ENCODE measurements at regions not wholly inside any gene's neighbourhood (a gene's known extent, or its start where the extent isn't known, plus 50 kb on each side); places are given as distances from the start of the nearest gene placed in this dataset.

DNA sequence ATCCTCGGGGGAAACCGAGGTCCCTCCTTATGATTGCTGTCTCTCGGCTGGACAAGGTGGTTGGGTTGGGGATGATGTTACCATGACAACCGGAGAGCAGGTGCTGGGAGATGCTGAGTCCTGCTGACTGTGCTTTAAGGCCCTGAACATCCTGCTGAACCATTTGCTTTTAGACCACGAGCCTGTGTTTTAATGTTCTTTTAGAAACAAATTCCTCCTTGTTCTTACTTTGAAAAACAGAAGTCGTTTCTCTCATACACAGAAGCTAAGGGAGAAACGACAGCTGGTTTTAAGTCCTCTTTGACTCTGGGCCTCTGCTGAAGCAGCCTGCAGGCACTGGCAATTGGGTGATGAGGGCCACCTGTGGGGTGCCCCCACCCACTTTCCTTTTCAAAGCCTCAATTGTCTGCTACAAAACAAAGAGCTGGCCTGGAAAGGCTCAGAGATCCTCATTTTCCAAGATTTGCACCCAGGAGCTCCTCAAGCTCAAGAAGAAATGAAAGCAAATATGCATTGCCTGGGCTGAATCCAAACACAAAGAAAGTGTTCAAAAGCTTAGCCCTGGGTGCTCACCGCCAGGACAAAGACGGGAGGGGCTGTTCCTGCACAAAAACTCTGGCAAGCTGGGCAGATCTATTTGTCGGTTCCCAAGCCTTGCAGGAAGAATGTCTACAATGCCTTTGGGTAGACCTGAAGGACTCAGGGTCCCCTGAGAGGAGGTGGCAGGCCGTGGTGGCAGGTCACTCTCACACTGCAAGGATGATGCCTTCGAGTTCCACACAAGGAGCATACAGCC, 90.0 kb upstream of the CLMN start:
- no peak for DNase-seq

DNA sequence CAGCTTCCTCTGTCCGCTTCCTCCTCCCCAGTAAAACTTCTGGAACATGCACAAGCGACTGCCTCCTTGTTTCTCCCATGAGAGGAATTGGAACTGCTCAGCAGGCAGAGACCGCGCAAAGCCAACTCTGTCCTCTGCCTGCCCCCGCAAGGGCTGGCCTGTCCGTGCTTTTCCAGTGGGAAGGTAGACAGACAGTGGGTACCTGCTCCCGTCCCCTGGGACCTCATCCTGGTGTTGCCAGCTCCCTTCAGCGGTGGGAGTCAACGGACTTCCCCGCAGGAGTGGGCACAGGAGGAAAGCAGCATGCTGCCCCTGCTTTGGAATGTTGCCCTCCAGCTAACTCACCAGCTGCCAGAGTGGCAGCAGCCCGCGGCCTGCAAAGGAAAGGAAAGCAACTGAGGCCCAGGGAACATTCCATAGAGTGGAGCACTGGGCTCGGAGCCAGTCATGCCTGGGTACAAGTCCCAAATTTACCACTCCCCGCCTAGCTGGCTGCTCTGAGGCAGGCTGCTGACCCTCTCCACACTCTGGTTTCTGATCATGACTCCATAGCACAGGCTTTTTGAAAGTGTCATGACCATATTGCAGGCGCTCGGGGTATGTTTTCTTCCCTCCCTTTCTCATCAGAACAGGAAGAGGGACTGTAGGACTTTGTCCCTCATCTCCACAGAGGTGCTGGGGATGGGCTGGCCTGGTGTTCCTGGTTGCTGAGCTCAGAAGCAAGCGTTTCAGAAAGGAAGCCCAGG, 89.2 kb upstream of the CLMN start:
- DNase-seq: no peak

DNA sequence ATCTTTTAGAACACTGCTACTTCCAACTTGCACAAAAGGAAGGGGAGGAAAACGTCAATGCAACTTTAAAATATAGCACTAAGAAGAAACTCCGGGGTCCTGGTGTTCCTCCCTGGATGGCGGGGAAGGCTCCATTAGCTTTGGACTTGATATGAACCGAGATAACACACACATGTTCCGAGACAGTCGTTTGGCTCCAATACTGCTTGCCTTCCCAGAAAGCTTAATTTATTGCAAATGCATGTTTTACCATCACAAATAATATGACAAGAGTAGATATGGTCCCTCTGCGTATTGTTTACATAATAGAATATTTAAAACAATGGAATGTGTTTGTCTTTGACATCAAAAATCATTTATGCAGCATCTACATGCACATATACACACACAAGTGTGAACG, 87.6 kb upstream of the CLMN start:
- DNase-seq: no peak

DNA sequence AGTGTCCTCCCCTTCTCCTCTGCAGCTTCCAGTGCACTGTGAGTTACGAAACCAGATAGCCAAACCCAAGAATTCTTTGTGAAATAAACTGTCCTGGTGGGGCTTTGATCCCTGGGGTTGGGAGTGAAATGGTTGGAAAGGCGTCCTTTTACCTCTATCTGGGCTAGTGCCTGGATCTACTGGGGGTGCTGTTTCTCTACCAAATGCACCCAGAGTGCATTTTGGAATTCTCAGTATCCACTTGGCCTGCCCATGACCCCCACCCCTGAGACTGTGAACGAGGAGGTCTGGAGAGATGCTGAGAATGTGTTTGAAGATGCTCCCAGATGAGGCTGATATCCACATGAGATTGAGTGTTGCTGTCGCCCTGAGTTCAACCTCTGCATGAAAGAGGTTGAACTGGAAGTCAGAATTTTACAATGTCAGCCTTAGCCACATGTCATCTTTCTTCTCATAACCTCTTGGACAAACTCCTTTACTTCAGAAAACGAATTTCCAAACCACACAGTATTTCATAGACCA, 87.1 kb upstream of the CLMN start:
- DNase-seq: no peak

DNA sequence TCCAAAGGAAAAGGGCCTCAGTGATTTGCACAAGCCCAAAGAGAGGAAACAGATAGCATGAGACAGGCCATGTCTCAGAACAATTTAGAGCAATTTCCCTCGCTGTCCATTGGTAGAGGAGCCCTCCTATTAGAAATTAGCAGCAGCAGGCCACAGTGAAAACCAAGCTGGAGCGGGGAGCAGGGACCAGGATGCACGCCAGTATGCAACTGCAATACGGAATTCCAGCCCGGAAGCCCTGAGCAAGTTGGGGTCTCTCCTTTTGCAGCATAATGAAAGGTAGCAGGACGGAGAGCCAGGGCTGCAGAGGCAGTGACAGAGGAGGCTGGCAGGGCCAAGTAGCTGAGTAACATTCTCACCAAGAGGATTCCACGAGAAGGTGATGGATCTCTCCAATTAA, 84.9 kb upstream of the CLMN start:
- no peak for DNase-seq

DNA sequence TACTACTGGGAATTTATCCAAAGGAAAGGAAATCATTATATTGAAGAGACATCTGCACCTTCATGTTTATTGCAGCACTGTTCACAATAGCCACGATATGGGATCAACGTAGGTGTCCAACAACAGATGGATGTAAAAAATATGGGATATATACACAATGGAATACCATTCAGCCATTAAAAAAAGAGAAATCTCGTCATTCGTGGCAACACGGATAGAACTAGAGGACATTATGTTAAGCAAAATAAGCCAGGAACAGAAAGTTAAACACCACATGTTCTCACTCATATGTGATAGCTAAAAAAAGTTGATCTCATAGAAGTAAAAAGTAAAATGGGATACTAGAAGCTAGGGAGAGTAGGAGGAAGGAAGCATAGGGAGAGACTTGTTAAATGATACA, 82.9 kb upstream of the CLMN start:
- DNase-seq: no peak

DNA sequence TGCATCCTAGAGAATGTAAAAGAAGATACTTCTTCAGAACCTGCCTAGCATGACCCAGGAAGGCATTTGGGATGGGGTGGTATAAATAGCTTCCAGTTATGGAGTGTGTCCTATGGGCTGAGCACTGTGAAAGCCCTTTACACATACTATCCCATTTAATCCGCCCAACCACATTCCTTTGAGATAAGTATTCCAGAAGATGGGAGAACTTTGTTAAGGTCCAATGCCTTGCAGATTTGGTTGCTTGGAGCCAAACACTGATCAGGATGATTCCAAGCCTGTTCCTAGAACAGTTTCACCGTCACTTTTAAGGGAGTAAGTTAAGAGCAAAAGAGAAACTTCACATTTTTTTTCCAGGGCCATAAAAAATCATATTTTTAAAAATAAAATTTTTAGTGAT, 82.5 kb upstream of the CLMN start:
- no peak for DNase-seq

DNA sequence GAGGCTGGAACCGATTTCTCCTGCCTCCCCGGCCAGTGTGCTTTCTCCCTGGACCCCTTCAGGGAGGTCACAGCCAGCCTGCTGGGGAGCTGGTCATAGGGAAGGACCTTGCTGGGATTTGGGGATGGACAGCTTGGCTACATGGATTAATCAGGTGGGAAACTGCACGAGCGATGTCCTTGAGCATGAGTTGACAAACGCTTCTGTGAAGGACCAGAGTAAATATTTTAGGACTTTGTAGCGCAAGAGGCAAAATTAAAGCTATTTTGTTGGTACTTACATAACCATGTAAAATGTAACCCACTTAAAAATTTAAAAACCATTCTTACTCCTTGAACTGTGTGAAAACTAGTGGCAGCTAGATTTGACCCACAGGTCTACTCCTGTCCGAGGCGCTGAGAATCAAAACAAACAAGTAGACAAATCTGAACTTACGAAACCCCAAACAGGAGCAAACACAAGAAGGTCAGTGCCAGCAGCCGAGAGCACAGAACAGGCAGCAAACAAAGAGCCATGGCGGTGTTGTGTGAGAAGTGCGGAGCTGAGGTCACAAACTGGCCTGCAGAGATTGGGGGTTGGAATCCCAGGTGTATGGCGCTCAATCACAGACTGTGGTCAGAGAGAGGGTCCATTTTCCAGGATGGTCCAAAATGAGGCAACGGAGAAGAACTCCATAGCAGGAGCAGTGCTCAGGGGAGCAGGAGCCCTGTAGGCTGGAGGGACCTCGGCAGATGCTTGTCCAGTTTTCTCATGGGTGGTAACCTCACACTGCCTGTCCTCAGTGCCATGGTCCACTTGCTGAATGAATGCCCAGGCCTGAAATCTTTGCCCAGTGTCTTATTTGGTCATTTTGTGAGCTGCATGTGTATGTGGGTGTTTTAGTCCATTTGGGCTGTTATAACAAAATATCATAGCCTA, 79.2 kb upstream of the CLMN start:
- no peak for DNase-seq

DNA sequence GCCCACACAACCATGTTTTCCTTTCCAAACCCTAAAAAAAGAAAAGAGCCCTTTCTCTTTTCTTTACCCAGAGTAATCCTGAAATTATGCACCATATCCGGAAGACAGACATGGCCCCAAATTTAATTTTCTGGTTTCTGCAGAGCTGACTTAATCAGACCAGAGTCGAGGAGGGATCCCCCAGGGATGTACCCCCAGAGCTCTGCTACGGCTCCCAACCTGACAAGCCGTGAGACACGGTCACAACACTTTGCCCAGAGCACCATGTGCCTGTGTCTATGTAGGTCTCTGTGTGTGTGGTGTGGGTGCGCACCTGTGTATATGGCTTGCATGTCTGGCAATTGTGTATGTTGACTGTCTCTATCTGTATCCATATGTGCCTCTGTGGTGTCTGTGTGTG, 77.6 kb upstream of the CLMN start:
- DNase-seq: no peak

DNA sequence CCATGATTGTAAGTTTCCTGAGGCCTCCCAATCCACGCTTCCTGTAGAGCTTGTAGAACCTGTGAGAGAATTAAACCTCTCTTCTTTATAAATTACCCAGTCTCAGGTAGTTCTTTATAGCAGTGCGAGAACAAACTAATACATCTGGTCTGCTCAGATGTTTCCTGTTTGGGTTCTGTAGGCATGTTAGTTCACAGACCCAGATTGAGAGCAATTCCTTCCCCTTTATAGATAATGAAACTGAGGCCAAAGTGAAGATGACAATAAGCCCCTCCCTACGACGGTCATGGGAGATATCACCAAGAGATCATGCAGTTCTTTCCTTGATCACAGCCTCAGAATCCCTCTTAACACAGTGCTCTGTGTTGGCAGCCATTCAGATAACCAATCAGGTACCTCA, 76.5 kb upstream of the CLMN start:
- no peak for DNase-seq

DNA sequence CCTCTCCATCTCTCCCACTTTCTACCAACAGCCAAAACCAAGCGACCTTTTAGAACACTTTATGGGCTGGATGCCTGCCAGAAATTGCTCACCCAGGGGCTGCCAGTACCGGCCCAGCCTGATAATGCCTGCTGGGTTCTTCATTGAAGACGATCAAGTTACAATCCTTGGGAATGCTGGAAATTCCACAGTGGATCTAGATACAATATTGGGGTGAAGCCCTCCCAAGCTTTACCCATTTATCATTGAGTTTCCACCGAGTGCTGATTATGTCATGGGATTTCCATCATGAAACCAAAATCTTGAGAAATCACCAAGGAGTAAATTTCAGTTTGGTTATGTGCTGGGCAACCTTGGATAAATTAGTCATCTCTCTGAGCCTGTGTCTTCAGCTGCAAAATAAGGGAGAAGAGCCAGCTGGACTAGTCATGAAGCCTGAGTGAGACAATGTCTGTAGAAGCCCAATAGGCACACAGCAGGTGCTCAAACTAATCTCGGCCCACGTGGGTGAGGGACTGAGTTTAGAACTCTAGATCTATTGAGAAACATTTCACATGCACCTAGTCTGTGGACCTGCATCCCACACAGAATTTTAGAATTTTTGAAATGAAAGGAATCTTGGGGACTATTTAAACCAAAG, 75.5 kb upstream of the CLMN start:
- no peak for DNase-seq

DNA sequence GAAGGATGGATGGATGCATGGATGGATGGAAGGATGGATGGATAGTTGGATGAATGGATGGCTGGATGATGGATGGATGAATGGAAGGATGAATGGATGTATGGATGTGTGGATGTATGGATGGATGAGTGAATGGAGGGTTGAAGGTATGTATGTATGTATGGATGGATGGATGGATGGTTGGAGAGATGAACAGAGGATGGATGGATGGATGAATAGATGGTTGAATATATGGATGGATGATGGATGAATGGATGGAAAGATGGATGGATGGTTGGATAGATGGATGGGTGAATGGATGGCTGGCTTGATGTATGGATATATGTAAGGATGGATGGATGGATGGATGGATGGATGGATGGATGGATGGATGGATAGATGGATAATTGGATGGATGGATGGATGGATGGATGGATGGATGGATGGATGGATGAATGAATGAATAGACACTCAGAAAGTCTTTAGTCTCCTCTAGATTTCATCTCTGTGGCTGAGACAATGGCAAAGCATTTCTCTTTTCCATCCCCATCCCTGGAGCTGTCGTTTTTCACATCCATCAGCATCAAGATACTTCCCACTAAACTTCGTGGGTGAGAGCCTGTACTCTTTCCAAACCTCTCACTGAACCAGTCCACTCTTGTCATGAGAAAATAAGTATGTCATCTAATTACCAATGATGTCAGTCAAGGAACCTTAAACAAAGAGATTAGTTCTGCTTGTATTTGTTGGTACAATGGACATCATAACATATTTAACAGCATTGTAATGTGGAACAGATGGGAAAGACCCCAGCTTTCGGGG, 74.8 kb upstream of the CLMN start:
- DNase-seq: no peak

DNA sequence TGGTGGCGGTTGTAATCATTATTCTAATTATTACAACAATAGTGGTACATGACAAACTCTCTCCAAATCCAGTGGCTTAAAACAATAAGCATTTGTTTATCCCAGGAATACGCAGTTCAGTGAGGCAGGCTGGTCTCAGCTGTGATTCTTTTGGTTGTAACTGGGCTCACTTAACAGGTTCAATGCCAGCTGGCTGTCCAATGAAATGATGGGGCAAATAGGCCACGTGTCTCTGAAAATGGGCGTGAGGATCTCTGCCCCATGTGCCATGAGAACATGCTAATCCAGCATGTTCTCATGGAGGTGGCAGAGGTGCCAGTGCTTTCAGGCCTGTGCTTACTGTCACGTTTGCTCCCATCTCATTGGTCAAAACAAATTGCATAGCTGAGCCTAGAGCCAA, 73.1 kb upstream of the CLMN start:
- no peak for DNase-seq

DNA sequence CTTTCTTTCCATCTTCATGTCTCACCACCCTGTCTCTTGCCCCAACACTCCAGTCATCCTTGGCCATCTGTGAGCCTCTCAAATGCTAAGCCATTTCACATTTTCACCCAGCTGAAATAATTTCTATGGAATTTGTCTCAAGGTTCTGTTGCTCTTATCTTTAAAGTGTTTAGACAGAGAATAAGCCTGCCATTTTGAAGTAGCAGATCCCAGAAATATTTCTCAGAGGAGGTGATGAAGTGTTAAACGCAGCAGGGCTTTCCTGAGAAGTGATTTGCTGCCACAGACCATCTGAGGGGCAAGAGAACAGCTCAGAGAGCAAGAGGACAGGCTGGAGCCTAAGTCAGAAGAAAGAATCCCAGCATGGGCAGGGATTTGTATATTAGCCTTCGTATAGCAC, 71.6 kb upstream of the CLMN start:
- no peak for DNase-seq

DNA sequence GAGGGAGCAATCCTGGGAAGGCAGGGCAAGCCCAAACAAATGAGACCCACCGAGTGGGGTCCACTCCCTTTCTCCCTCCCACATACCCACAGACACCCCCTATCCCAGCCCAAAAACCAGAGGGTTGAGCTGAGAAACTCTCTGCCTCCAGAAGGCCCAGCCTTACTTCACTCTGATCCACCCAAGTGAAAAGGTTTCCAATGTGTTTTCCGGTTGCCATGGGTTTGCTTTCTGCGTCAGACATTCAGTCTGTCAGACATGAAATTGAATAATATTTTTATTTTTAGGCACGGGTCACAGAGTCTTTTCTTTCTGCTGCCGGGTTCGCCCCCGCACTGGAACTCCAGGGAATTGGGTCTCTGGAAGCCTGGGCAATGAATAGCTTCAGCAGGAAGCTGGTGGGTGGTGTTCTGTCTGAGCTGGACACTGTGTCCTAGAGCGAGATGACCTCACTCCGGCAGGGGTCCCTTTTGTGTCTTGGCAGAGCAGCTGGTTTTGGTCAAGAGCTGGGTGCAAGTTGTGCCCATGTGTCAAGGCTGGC, 69.8 kb upstream of the CLMN start:
- DNase-seq: no peak

DNA sequence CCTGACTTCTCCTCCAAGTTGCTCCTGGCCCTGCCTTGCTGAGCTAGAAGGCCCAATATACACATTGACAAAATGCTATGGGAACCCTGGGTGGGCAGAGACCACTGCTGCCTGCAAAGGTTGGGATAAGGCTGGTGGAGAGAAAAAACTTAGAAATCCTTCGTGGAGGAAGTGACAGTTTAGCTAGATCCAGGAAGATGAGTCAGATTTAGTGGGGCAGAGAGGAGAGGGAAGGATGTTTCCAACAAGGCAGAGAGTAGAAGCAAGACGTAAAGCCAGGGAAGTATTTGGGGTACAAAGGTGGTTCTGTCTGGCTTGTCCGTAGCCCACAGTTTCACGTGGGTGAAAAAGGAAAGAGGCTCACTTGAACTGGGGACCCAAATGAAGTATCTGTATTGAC, 69.0 kb upstream of the CLMN start:
- DNase-seq: no peak

DNA sequence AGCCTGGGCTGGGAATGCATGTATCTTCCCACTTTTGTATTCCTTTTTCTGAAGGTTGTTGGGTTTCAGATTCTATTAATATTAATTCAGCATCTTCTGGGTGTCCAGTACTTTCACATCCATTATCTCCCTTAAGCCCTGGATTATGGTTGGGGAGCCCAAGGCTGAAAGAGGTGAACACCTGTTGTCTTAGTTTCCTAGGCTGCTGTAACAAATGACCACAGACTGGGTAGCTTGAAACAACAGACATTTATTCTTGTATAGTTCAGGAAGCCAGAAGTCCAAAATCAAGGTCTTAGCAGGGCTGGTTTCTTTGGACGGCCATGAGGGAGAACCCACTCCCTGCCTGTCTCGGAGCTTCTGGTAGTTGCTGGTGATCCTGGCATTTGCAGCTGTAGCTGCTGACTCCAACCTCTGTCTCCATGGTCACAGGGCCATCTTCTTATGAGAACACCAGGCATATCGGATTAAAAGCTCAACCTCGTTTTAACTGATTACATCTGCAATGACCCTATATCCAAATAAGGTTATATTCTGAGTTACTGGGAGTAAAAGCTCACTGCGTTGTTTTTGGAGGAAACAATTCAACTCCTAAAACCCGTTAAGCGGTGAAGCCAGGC, 68.2 kb upstream of the CLMN start:
- no peak for DNase-seq

DNA sequence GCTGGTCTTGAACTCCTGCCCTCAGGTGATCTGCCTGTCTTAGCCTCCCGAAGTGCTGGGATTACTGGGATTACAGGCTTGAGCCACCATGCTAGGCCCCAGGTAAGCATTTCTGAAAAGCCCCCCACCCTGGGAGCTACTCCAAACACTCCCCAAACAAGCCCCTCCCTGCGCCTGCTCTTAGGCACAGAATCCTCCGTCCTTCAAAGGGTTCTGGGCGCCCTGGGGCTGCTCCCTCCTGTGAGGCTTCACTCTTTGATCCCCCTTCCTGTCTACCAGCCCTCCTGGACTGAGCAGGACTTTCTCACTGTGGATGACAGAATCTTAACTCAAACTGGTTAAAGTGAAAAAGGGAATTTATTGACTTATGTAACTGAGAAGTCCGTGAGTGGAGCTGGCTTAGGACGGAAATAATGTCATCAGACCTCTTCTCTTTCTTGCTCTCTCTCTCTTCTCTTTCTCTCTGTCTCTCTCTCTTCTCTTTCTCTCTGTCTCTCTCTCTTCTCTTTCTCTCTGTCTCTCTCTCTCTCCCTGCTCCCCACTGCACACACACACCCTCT, 66.9 kb upstream of the CLMN start:
- no peak for DNase-seq

DNA sequence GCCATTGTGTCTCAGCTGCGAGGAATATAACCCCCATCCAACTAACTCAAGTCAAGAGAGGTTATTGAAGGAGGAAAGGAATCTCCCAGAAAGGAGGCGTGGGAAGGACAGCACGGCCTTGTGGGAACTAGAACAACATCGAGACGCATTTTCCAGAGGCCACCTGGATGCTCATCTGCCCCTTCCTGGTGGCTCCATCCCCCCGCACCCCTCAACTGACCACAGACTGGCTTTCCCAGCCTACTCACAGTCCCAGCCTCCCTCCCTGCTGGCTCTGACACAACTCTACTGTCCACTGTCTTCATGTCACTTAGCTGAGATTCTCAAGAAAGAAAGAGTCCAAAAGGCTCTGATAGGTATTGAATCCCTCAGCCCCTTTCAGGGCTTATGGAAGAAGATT, 66.0 kb upstream of the CLMN start:
- DNase-seq: no peak

DNA sequence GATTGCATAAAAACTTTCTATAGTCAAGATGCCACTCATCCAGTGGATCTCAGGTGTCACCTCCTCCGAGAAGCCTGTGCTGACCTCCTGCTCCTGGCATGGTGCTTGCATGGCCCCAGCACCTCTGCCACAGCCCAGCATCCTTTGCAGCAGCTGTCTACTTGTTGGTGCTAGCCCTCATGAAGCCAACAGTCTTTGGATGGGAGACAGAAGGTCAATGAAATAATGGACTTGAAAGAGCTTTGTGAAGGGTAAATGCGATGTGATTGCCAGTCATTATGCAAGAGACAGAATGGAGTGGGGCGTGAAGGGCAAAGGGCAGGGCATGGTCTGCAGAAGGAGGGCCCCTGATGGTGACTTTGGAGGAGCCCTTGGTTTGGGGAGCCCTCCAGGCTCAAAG, 63.0 kb upstream of the CLMN start:
- no peak for DNase-seq

DNA sequence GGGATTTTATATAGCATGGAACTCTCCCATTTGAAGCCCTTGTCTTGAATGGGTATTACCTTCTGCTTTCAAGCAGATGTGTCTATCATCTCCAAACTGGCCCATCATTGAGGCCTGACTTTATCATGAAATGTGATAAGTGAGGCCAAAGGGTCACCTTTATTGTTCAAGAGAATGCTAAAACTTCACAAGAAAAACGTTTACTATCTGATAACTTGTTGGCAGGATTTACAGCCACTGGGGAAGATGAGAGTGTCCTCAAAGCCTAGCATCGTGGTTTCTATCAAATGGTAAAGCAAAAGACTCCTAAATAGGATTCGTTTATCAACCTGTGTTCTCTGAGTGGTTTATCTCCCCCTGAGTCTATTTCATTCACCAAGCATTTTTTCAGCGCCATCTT, 62.0 kb upstream of the CLMN start:
- DNase-seq: no peak

All from NCI-H2081 (cell line).